Astrocyte (in vitro differentiated cells and primary cell): ENCODE measurements at regions not wholly inside any gene's neighbourhood (a gene's known extent, or its start where the extent isn't known, plus 50 kb on each side); places are given as distances from the start of the nearest gene placed in this dataset. TPM values are rescaled to one million over a fixed set of nuclear protein-coding genes. Genes with fewer than 3 reads are reported as not detected.

Source experiments
- DNase-seq: peaks from one replicate; pipeline ENCODE4 v3.0.0-alpha.2; 2010; ENCODE audit warnings: low read depth
- FAIRE-seq: peaks from 2 replicates; lab custom pipeline; 2011; peaks lifted over from hg19 to GRCh38; lab: Jason Lieb, UNC
- H2AFZ ChIP-seq: 2 replicates; pipeline ENCODE4 v1.6.0; 2012; ENCODE audit warnings: low read depth, low read length, inconsistent platforms
- H3K27ac ChIP-seq: 2 replicates; pipeline ENCODE4 v1.5.1; 2011; ENCODE audit warnings: low read depth, low read length, inconsistent platforms
- H3K27me3 ChIP-seq: 2 replicates; pipeline ENCODE4 v1.6.0; 2011; ENCODE audit warnings: low read length, inconsistent platforms; ENCODE audit not compliant: insufficient read depth
- H3K36me3 ChIP-seq: 2 replicates; pipeline ENCODE4 v1.5.1; 2011; ENCODE audit warnings: low read length, inconsistent platforms; ENCODE audit not compliant: insufficient read depth
- H3K4me1 ChIP-seq: 2 replicates; pipeline ENCODE4 v1.5.1; 2011; ENCODE audit warnings: low read length, inconsistent platforms; ENCODE audit not compliant: insufficient read depth
- H3K4me2 ChIP-seq: 2 replicates; pipeline ENCODE4 v1.6.0; 2012; ENCODE audit warnings: low read length, inconsistent platforms
- H3K4me3 ChIP-seq: 2 replicates; pipeline ENCODE4 v1.5.1; 2011; ENCODE audit warnings: low read depth, mild to moderate bottlenecking, low read length, inconsistent platforms; ENCODE audit not compliant: insufficient read depth
- H3K79me2 ChIP-seq: 2 replicates; pipeline ENCODE4 v1.6.0; 2012; ENCODE audit warnings: mild to moderate bottlenecking, low read length, inconsistent platforms; ENCODE audit not compliant: insufficient read depth
- H3K9ac ChIP-seq: 2 replicates; pipeline ENCODE4 v1.6.0; 2012; ENCODE audit warnings: mild to moderate bottlenecking, low read length, inconsistent platforms
- H3K9me3 ChIP-seq: 2 replicates; pipeline ENCODE4 v1.5.1; 2012; ENCODE audit warnings: low read depth, mild to moderate bottlenecking, low read length, inconsistent platforms; ENCODE audit not compliant: insufficient read depth
- H4K20me1 ChIP-seq: 2 replicates; pipeline ENCODE4 v1.6.0; 2012; ENCODE audit warnings: low read length, inconsistent platforms; ENCODE audit not compliant: insufficient read depth
- H3K27ac Mint-ChIP-seq: one replicate; pipeline ENCODE4 v1.8.0; 2021; ENCODE audit warnings: mild to moderate bottlenecking, mixed read lengths; ENCODE audit not compliant: unreplicated experiment
- H3K27me3 Mint-ChIP-seq: one replicate; pipeline ENCODE4 v1.8.0; 2021; ENCODE audit warnings: low read depth, mixed read lengths; ENCODE audit not compliant: unreplicated experiment
- H3K36me3 Mint-ChIP-seq: one replicate; pipeline ENCODE4 v1.8.0; 2021; ENCODE audit warnings: low read depth, mixed read lengths; ENCODE audit not compliant: unreplicated experiment
- H3K4me1 Mint-ChIP-seq: one replicate; pipeline ENCODE4 v1.8.0; 2021; ENCODE audit warnings: low read depth, mixed read lengths; ENCODE audit not compliant: unreplicated experiment
- H3K4me3 Mint-ChIP-seq: one replicate; pipeline ENCODE4 v1.8.0; 2021; ENCODE audit warnings: mild to moderate bottlenecking, moderate library complexity, mixed read lengths; ENCODE audit not compliant: unreplicated experiment
- H3K9me3 Mint-ChIP-seq: one replicate; pipeline ENCODE4 v1.8.0; 2021; ENCODE audit warnings: mild to moderate bottlenecking, mixed read lengths; ENCODE audit not compliant: unreplicated experiment
- CTCF ChIP-seq: IDR thresholded peaks from 2 replicates; pipeline ENCODE4 v1.5.1; 2011; ENCODE audit warnings: low read depth, mild to moderate bottlenecking, inconsistent platforms, low read length, moderate library complexity; ENCODE audit not compliant: insufficient read depth
- EZH2 ChIP-seq: IDR thresholded peaks from 2 replicates; pipeline ENCODE4 v1.6.1; 2012; ENCODE audit warnings: mild to moderate bottlenecking, low read length, inconsistent platforms; ENCODE audit not compliant: insufficient read depth
- microRNA-seq: library from miRNA; unstranded; fragments of <30 nt; microRNA quantifications from one replicate; pipeline ENCODE4 v1.2.0, GENCODE V29; 2020

DNA sequence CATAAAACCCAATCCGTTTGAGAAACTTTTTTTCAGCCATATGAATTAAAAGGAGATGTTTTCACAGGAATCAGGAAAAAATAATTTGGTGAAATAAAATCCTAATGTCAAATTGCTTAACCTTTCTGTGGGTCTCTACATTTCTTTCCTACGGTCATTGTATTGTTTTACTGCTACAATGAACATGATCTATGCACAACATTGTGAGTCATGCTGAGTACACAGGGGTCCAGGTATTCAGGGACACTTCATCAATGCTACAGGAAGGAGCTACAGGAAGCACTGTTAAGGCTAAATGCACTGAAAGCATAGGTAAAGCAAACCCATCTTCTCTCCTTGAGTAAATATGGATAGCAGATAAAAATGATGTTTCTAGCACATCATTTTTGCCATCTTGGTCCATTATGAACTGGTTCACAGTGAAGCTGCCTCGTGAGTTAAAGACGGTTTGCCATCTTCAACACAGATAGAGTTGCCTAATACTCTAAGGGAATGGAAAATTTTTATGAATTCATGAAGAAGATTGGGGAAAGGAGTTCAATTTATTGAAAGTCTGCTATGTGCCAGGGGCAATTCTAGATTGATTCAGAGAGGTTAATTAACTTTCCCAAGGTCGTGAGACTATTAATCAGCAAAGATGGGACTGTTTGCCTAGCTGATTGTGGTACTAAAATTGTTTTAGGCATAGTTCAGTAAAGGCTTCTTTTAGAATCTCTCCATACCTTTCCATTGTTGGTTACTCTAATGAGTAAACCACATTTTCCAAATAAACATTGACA is 85.5 kb downstream of the DIRAS2 start:
- Histone ChIP-seq H3K4me2 (no peak overlapping the region), H2AFZ (no peak overlapping the region), H3K79me2 (no peaks in the 10 kb centered on the region), H3K4me3 (no peak overlapping the region), H3K9ac (no peak overlapping the region), H4K20me1 (no peaks in the 10 kb centered on the region), H3K9me3 (no peaks in the 10 kb centered on the region), H3K4me1 (no peaks in the 10 kb centered on the region), H3K27me3 (no peaks in the 10 kb centered on the region), H3K27ac (no peak overlapping the region), H3K36me3 (no peaks in the 10 kb centered on the region)
- H3K4me1 Mint-ChIP-seq = no peaks in the 10 kb centered on the region
- no peak for DNase-seq
- TF ChIP-seq CTCF = no peak
- no peaks in the 10 kb centered on the region for H3K27me3 Mint-ChIP-seq
- H3K36me3 Mint-ChIP-seq = no peaks in the 10 kb centered on the region
- H3K9me3 Mint-ChIP-seq = no peaks in the 10 kb centered on the region
- no peak overlapping the region for H3K4me3 Mint-ChIP-seq
- H3K27ac Mint-ChIP-seq = no peak overlapping the region
- FAIRE-seq = no peak

DNA sequence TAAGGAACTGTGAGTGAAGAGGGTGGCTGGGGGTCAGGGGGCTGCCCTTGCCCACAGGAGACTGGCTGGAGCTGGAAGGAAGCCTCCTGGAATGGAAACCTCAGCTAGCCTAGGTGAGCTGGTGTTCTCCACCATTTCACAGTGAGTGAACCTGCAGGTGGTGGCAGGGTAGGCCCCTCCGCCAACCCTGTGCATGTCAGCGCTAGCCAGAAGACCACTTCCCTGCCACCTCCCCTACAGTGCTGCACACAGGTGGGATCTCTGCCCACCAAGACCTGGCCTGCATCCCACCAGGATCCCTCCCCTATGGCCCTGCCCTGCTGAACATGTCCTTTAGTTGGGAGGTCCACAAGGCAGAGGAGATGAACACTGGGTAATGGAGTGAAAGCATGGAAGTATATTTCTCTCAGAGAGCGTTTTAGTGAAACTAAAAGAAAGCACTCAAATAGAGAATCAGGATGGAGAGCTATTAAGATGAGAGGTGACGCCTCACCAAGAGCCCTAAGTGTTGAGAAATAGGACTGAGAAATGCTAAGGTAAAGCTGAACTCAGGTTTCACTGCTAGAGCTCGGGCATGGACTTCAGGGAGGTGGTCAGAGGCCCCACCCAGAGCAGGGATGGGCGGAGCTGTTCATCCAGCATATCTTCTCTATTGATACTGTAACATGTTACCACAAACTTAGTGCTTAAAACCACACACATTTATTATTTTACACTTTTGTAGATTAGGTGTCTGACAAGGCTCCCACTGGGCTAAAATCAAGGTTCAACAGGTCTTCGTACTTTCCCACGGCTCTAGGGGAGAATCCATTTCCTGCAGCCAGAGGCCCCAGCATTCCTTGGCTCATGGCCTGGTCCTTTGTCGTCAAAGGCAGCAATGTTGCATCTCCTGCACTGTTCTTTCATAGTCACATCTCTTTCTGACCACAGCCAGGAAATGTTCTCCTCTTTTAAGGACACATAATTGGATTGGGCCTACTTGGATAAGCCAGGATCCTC is 83.2 kb downstream of the DIRAS2 start:
- no peak overlapping the region for H3K4me2 ChIP-seq
- TF ChIP-seq EZH2 = no peak
- no peak for TF ChIP-seq CTCF
- no peaks in the 10 kb centered on the region for H3K36me3 ChIP-seq
- no peaks in the 10 kb centered on the region for H3K9me3 Mint-ChIP-seq
- no peak overlapping the region for H3K27ac ChIP-seq
- no peaks in the 10 kb centered on the region for H3K4me1 ChIP-seq
- no peaks in the 10 kb centered on the region for H3K27me3 ChIP-seq
- H3K4me3 Mint-ChIP-seq = no peak overlapping the region
- no peaks in the 10 kb centered on the region for H4K20me1 ChIP-seq
- H3K4me1 Mint-ChIP-seq = no peaks in the 10 kb centered on the region
- H2AFZ ChIP-seq = no peak overlapping the region
- no peaks in the 10 kb centered on the region for H3K9me3 ChIP-seq
- H3K9ac ChIP-seq = no peak overlapping the region
- H3K4me3 ChIP-seq = no peak overlapping the region
- no peaks in the 10 kb centered on the region for H3K36me3 Mint-ChIP-seq
- no peaks in the 10 kb centered on the region for H3K79me2 ChIP-seq
- no peak for DNase-seq
- H3K27me3 Mint-ChIP-seq = no peaks in the 10 kb centered on the region
- FAIRE-seq = no peak
- H3K27ac Mint-ChIP-seq = no peak overlapping the region

Small RNA genes lying in the stretch of these regions (microRNA-seq; reads per million reads assigned to microRNA genes)
- not detected for gene MIR4290
